VCaP (cell line): ENCODE measurements at regions not wholly inside any gene's neighbourhood (a gene's known extent, or its start where the extent isn't known, plus 50 kb on each side); places are given as distances from the start of the nearest gene placed in this dataset.
"Not testable (repeated sequence)": the region's sequence is repeated elsewhere in the genome, so short reads cannot be mapped to it uniquely, and the experiment has no call there.

Source experiments
- H3K27ac ChIP-seq: fragments of 450-650 bp; 2 replicates; pipeline ENCODE4 v1.5.1; 2017
- CTCF ChIP-seq: fragments of 450-650 bp; conservative IDR thresholded peaks from 2 replicates; pipeline ENCODE4 v1.5.1; 2017; ENCODE audit warnings: mild to moderate bottlenecking, moderate library complexity

GRCh38 chr4:135948797-135949196 lies 1583.5 kb downstream of the PCDH18 start:
- no peak for TF ChIP-seq CTCF
- H3K27ac ChIP-seq = no peak overlapping the region

GRCh38 chr4:135941671-135942070 lies 1590.6 kb downstream of the PCDH18 start:
- TF ChIP-seq CTCF = no peak
- no peak overlapping the region for H3K27ac ChIP-seq

GRCh38 chr4:135934026-135934425 lies 1598.3 kb downstream of the PCDH18 start:
- H3K27ac ChIP-seq = no peak overlapping the region
- no peak for TF ChIP-seq CTCF

- no peak overlapping the region for H3K27ac ChIP-seq
- TF ChIP-seq CTCF = no peak
Observed at GRCh38 chr4:135927651-135928050, 1604.6 kb downstream of the PCDH18 start.

- no peak for TF ChIP-seq CTCF
Observed at GRCh38 chr4:135921081-135921480, 1611.2 kb downstream of the PCDH18 start.

GRCh38 chr4:135917011-135917410 lies 1615.3 kb downstream of the PCDH18 start:
- no peak for TF ChIP-seq CTCF
- no peak overlapping the region for H3K27ac ChIP-seq

More at GRCh38 chr4:135921081-135921480, 1611.2 kb downstream of the PCDH18 start:
- no peak overlapping the region for H3K27ac ChIP-seq

- no peak overlapping the region for H3K27ac ChIP-seq
- TF ChIP-seq CTCF = no peak
Observed at GRCh38 chr4:135900956-135901355, 1631.3 kb downstream of the PCDH18 start.

GRCh38 chr4:135864304-135864703 lies 1662.7 kb upstream of the PABPC4L start:
- peak; percentile 46 for TF ChIP-seq CTCF
- not testable (repeated sequence) for H3K27ac ChIP-seq
